Cardiac fibroblast (primary cell): ENCODE measurements at regions not wholly inside any gene's neighbourhood (a gene's known extent, or its start where the extent isn't known, plus 50 kb on each side); places are given as distances from the start of the nearest gene placed in this dataset.
A peak's percentile ranks its signal among the peaks of the same experiment; 100 is the strongest.

Source experiments
- DNase-seq, 2 donors: peaks; one replicate each; pipeline versions ENCODE4 v3.0.0 to v3.0.0-alpha.2; 2010; ENCODE audit warnings: low read depth in 2 of 2
- H3K4me3 ChIP-seq, 2 donors: replicated peaks in 1 of 2; 1 replicate in 1 of 2; 2 replicates in 1 of 2; pipeline ENCODE4 v1.5.1; 2011; ENCODE audit warnings: low read depth in 2 of 2, low read length in 2 of 2, mild to moderate bottlenecking in 2 of 2, moderate library complexity in 1 of 2
- TF ChIP-seq, protein P1 (sequence below): IDR thresholded peaks from one replicate; pipeline ENCODE4 v1.5.1; 2011; ENCODE audit warnings: low read depth, mild to moderate bottlenecking, low read length, inconsistent platforms

DNA sequence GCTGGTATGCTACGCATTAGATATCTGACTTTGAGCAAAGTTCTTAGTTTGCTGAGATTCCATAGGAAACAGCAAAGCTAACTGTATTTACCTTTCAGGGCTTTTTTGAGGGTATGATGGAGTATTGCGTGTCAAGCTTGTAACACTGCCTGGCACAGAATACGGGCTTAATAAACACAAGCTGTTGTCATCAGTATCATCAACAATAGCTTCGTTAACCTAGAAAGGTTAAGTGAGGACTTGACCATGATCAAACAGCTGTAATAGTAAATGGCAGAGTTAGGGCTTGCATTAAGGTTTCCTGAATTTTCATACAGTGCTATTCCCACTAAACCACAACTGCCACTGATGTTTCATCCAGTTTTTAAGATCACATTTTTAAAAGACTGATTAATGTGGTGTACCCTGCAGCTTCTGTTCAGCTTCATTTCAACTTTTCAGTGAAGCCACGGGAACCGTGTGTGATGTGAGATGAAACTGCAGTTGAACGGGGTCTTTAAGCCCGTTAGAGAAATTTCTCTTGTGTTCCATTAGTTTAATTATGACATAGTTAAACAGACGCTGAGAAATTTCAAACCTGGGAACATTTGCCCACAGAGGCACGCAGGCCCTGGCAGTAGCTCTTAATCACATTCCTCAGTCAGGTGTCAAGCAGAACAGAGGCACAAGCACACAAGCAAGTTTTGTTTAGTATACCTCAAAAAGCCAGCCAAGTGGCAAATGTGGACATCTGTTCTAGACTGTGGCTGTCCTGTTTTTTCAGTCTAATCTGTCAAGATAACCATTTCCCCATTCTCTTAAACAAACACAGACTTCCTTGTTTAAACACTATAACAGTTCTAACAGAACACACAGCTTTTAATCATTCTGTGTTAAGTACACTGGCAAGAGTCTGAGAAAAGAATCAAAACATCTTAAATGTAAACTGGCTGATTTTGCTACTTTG lies 147.1 kb downstream of the ZNF608 start:
- peak; percentile 55 to 74 for DNase-seq
- no peak overlapping the region for H3K4me3 ChIP-seq
- TF ChIP-seq, protein P1, sequence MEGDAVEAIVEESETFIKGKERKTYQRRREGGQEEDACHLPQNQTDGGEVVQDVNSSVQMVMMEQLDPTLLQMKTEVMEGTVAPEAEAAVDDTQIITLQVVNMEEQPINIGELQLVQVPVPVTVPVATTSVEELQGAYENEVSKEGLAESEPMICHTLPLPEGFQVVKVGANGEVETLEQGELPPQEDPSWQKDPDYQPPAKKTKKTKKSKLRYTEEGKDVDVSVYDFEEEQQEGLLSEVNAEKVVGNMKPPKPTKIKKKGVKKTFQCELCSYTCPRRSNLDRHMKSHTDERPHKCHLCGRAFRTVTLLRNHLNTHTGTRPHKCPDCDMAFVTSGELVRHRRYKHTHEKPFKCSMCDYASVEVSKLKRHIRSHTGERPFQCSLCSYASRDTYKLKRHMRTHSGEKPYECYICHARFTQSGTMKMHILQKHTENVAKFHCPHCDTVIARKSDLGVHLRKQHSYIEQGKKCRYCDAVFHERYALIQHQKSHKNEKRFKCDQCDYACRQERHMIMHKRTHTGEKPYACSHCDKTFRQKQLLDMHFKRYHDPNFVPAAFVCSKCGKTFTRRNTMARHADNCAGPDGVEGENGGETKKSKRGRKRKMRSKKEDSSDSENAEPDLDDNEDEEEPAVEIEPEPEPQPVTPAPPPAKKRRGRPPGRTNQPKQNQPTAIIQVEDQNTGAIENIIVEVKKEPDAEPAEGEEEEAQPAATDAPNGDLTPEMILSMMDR: no peak

DNA sequence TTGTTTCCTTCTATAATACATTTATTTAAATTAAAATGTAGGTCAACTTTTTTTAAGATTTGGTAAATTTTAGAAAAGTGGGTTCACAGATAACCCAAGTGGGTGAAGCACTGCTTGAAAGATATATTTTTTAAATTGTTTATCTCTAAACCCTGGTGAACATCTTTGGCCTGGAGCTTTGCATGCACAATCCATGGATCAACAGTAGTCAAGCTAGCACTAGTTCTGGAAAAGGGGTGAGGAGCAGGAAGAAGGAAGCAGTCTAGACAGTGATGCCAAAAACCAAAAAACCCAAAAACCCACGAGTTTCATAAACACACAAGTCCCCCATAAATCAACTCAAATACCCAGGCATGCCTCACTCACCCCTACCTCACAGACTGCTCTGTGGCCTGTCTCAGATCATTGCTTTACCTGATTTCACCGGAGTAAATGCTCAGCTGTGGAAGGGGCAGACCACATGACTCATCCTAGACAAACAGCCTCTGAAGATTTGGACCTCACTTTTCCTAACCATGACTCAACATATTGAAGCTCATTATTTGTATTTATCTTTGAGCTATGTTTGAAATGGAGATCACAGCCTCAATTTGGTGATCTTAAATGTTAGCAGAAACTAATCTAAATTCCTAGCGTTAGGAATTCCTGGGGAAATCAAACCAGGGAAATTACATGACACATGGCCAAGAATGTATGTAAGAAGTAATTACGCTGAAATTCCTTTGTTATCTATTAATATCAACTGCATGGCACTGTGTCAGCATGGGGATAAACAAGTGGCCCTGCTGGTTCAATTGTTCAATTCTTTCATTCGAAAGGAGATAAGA lies 149.6 kb downstream of the ZNF608 start:
- peak; percentile 76 to 87 for DNase-seq
- H3K4me3 ChIP-seq: no peak overlapping the region
- TF ChIP-seq, protein P1: no peak

DNA sequence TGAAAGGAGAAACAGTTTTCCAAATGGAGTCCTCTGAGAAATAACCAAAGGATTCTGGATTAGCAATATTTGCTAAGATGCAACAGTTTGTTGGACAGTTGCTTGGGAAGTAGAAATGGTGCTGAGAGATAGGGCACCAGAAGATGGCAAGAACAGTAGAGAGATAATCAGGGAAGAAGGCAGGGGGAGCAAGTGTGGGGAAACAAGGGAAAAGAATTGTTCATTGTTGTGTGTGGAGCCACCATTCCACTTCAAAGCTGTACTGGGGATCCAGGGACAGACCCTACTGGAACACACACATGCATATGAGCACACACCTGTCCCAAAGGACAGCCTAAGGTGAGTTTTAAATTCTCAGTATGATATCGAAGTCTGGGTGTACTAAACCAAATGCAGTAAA lies 152.5 kb downstream of the ZNF608 start:
- H3K4me3 ChIP-seq: no peak overlapping the region
- TF ChIP-seq, protein P1: no peak
- no peak for DNase-seq

DNA sequence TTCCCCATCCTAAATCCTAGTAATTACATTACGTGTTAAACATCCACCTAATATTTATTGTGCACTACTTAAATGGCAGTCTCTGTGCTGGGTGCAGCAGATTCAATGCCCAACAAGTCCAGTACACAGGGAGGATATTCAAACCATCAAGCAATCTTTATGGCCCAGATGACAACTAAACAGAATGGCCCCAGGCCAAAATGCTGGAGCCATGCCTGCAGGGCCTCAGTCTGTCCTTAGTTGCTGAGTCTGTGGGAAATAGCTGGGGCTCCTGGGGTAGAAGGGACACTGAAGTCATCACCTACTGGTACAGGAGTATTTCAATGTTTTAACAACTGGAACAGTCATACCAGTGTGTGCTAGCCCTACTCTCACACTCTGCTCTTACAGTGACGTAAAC lies 153.5 kb downstream of the ZNF608 start:
- DNase-seq: no peak
- TF ChIP-seq, protein P1: no peak

GRCh38 chr5:124591583-124591982 lies 154.9 kb downstream of the ZNF608 start:
- no peak for DNase-seq
- H3K4me3 ChIP-seq: no peak overlapping the region
- TF ChIP-seq, protein P1: no peak

More for the DNA sequence above, 153.5 kb downstream of the ZNF608 start:
- no peak overlapping the region for H3K4me3 ChIP-seq

- TF ChIP-seq, protein P1: no peak
- DNase-seq: no peak
- H3K4me3 ChIP-seq: no peak overlapping the region
These were observed 155.8 kb downstream of the ZNF608 start for GRCh38 chr5:124590686-124591085.
